Adrenal gland (tissue), 9 donors: ENCODE measurements at regions not wholly inside any gene's neighbourhood (a gene's known extent, or its start where the extent isn't known, plus 50 kb on each side); places are given as distances from the start of the nearest gene placed in this dataset.

Source experiments
- DNase-seq, 7 donors: peaks; one replicate each; pipeline ENCODE4 v3.0.0-alpha.2; 2019 to 2020
- H3K27ac ChIP-seq, 5 donors: fragments of 200-600 bp; sonication (generic) in 4 of 5; 1 replicate in 3 of 5; 2 replicates in 2 of 5; pipeline versions ENCODE4 v1.5.1 to v1.8.0; 2016 to 2020; ENCODE audit warnings: mild to moderate bottlenecking in 1 of 5
- H3K27me3 ChIP-seq: fragments of 200-600 bp; 2 replicates; pipeline ENCODE4 v1.8.0; 2021
- H3K36me3 ChIP-seq, 2 donors: fragments of 200-600 bp; replicated peaks in 1 of 2; 1 replicate in 1 of 2; 2 replicates in 1 of 2; pipeline versions ENCODE4 v1.5.1 to v1.8.0; 2018 to 2022
- H3K4me1 ChIP-seq, 2 donors: fragments of 200-600 bp; replicated peaks in 1 of 2; 1 replicate in 1 of 2; 2 replicates in 1 of 2; pipeline versions ENCODE4 v1.5.1 to v1.8.0; 2018 to 2021
- H3K4me3 ChIP-seq, 4 donors: fragments of 200-600 bp; sonication (generic) in 3 of 4; one replicate each; pipeline ENCODE4 v1.5.1; 2016 to 2018
- H3K9me3 ChIP-seq, 3 donors: fragments of 200-600 bp; sonication (generic) in 1 of 3; replicated peaks in 1 of 3; 1 replicate in 2 of 3; 2 replicates in 1 of 3; pipeline versions ENCODE4 v1.5.1 to v1.8.0; 2016 to 2021
- CTCF ChIP-seq, 6 experiments: fragments of 450-650 bp in 4 of 6; fragments of 200-600 bp in 2 of 6; sonication (generic) in 1 of 6; IDR thresholded peaks; 1 replicate in 5 of 6; 2 replicates in 1 of 6; pipeline versions ENCODE4 v1.5.1 to v1.8.0; 2016 to 2021; ENCODE audit warnings: antibody characterized with exemption in 6 of 6, mild to moderate bottlenecking in 2 of 6, moderate library complexity in 1 of 6
- POLR2A ChIP-seq, 2 donors: fragments of 450-650 bp; IDR thresholded peaks; one replicate each; pipeline ENCODE4 v1.6.1; 2017; ENCODE audit warnings: antibody characterized with exemption in 2 of 2, mild to moderate bottlenecking in 2 of 2, moderate library complexity in 1 of 2
- WGBS, 4 donors: extraction: QIAGEN DNeasy Blood & Tissue Kit in 2 of 4; methylation state at CpG; one replicate each; pipeline versions ENCODE4 v1.1.5 to v1.1.7; 2013 to 2017; 5-methylcytosine and 5-hydroxymethylcytosine counted together
- intact Hi-C, 2 donors: fragments of 100-400 bp; cut with DNase I; formaldehyde crosslinking; loops; one replicate each; pipeline versions ENCODE4 v1.14.1 to v1.15.0; 2022 to 2023
- donor health status: healthy with polysubstance abuse.
- donor health status: Bipolar disorder and iron deficiency.
- donor health status: DM: yes; HTN: yes; CAD: no.
- donor health status: DM: no; HTN: no; CAD: no.
- donor health status: DM: no; HTN: no; CAD: no.

GRCh38 chr10:84590327-84591193 is 262.2 kb downstream of the CCSER2 start:
- Histone ChIP-seq H3K4me1 (no peaks in the 10 kb centered on the region), H3K27ac (no peak overlapping the region), H3K27me3 (no peaks in the 10 kb centered on the region), H3K9me3 (no peaks in the 10 kb centered on the region), H3K4me3 (no peak overlapping the region), H3K36me3 (no peaks in the 10 kb centered on the region)
- intact Hi-C loops = no loop called here
- no peak for TF ChIP-seq POLR2A (IDR thresholded peaks at IDR 0.05)
- TF ChIP-seq CTCF (IDR thresholded peaks at IDR 0.05) = no peak
- peak in 3 of 7 donors; percentile 4 to 21 (median 12) for DNase-seq
- WGBS, 4 donors = 59 to 75% (median 66%) methylated on average over 14 of the region's 14 CpGs

GRCh38 chr10:84593506-84593905 is 265.1 kb downstream of the CCSER2 start:
- no peak overlapping the region for H3K27ac ChIP-seq
- no peak overlapping the region for H3K4me3 ChIP-seq
- DNase-seq = no peak
- no peaks in the 10 kb centered on the region for H3K36me3 ChIP-seq
- no peaks in the 10 kb centered on the region for H3K9me3 ChIP-seq
- H3K27me3 ChIP-seq = no peaks in the 10 kb centered on the region
- intact Hi-C loops = no loop called here
- WGBS, 4 donors = 76 to 88% (median 78%) methylated on average over 7 of the region's 7 CpGs
- TF ChIP-seq POLR2A (IDR thresholded peaks at IDR 0.05) (no peak), CTCF (IDR thresholded peaks at IDR 0.05) (no peak)
- no peaks in the 10 kb centered on the region for H3K4me1 ChIP-seq

GRCh38 chr10:84596585-84596984 is 268.2 kb downstream of the CCSER2 start:
- Histone ChIP-seq H3K9me3 (no peaks in the 10 kb centered on the region), H3K27me3 (no peaks in the 10 kb centered on the region), H3K36me3 (no peaks in the 10 kb centered on the region), H3K4me1 (no peaks in the 10 kb centered on the region), H3K27ac (no peak overlapping the region), H3K4me3 (no peak overlapping the region)
- TF ChIP-seq CTCF (IDR thresholded peaks at IDR 0.05) (no peak), POLR2A (IDR thresholded peaks at IDR 0.05) (no peak)
- DNase-seq = no peak
- intact Hi-C loops = no loop called here
- WGBS, 4 donors = 80 to 93% (median 85%) methylated on average over 3 to 4 of the region's 4 CpGs

- Histone ChIP-seq H3K27ac (no peak overlapping the region), H3K4me1 (no peaks in the 10 kb centered on the region), H3K36me3 (no peaks in the 10 kb centered on the region), H3K9me3 (no peaks in the 10 kb centered on the region), H3K4me3 (no peak overlapping the region), H3K27me3 (no peaks in the 10 kb centered on the region)
- WGBS, 4 donors = 75 to 81% (median 80%) methylated on average over 2 of the region's 2 CpGs
- TF ChIP-seq CTCF (IDR thresholded peaks at IDR 0.05) = no peak
- TF ChIP-seq POLR2A (IDR thresholded peaks at IDR 0.05) = no peak
- intact Hi-C loops = no loop called here
- no peak for DNase-seq
These were observed 270.9 kb downstream of the CCSER2 start for GRCh38 chr10:84599254-84599653.
